ENCODE measurements at regions not wholly inside any gene's neighbourhood (a gene's known extent, or its start where the extent isn't known, plus 50 kb on each side); places are given as distances from the start of the nearest gene placed in this dataset.

DNA sequence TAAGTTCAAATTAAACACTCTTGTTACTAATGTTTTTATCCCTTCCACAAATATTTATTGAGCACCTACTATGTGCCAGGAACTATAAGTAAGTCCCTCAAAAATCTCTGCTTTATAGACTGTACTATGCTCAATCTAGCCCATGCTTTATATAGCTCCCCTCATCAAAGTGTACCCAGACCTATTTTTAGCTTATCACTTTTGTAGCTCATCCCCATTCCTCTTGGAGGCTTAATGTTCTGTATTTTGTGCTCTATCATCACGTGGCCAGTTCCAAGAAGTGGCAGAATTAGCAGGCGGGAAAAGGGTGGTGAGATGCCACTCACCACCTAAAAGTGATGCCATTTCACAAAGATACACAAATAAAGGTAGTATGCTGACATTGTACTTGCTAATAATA is 138.1 kb upstream of the BET1 start:
- TF ChIP-seq POLR2AphosphoS5 (IDR thresholded peaks at IDR 0.05; ENCODE audit: low read depth, low read length): no peak
- no peak for TF ChIP-seq POU2F2 (IDR thresholded peaks at IDR 0.05; ENCODE audit: low read depth, low read length)
- no peak for TF ChIP-seq POLR2A (IDR thresholded peaks at IDR 0.05; ENCODE audit: low read depth, low read length)
- TF ChIP-seq SPI1 (IDR thresholded peaks at IDR 0.05; ENCODE audit: low read depth, low read length): no peak
- TF ChIP-seq TAF1 (IDR thresholded peaks at IDR 0.05; ENCODE audit: low read depth, low read length): no peak
- no peak for TF ChIP-seq PAX5 (IDR thresholded peaks at IDR 0.05; ENCODE audit: insufficient read depth, low read length, severe bottlenecking)

Measured in GM12891 (cell line).